ENCODE measurements at regions not wholly inside any gene's neighbourhood (a gene's known extent, or its start where the extent isn't known, plus 50 kb on each side); places are given as distances from the start of the nearest gene placed in this dataset.

- DNase-seq, result no peak
Observed at GRCh38 chr2:66851449-66851872, 416.5 kb downstream of the MEIS1 start.

GRCh38 chr2:66852953-66853352 lies 418.0 kb downstream of the MEIS1 start:
- no peak for DNase-seq

DNA sequence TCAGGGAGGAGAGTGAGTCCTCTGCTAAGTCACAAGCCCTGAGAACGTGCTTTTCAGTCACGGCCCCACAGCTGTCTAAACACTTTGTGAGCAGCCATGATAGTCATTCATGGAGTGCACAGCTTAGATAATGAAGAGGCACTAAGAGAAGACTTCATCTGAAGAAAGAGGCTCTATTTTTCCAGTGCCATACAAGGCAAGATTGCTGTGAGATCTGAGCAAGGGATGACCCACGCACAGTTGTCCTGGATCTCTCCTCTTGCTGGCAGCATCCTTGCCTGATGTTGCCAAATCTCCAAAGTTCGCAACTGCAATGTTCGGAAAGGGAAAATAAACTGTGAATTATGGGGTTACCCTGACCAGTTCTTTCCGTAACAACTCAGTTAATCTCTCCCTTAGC lies 418.7 kb downstream of the MEIS1 start:
- DNase-seq, result no peak

DNA sequence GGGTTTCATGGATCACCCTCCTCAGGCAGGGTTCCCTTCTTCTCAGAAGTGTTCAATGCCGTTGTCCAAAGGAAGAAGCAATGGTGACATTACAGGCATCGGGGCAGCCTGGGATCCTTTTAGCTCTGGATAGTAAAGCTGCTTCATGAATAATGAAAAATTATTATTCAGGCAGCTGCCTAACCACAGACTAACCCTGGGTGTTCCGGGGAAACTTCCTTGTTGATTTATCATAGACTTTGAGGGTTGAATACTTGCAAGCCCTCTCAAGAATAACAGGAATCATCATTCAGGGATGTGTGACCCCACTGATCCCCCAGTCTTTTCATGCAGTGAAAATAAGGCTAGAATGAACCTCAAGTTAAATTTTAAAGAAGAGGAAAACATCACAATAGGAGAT lies 419.4 kb downstream of the MEIS1 start:
- DNase-seq, result no peak

GRCh38 chr2:66862885-66863650 lies 428.1 kb downstream of the MEIS1 start:
- no peak for DNase-seq

DNA sequence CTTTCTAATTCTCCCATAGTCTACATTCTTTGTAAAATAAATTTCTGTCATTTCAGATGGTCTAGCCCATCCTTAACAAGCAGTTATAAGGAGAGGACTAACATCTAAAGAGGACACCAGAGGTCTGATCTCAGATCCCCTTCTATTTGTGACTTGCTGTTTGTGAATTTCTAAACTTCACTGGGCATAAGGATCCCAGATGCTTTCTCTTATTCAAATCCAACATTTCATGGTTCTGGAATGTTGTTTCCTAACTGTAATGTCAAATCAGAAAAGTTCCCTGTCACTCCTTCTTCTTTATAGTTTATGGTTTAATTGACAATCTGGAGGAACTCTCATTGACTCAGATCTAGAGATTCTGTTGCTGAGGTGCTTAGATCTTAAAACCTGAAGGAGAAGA lies 430.2 kb downstream of the MEIS1 start:
- no peak for DNase-seq

DNA sequence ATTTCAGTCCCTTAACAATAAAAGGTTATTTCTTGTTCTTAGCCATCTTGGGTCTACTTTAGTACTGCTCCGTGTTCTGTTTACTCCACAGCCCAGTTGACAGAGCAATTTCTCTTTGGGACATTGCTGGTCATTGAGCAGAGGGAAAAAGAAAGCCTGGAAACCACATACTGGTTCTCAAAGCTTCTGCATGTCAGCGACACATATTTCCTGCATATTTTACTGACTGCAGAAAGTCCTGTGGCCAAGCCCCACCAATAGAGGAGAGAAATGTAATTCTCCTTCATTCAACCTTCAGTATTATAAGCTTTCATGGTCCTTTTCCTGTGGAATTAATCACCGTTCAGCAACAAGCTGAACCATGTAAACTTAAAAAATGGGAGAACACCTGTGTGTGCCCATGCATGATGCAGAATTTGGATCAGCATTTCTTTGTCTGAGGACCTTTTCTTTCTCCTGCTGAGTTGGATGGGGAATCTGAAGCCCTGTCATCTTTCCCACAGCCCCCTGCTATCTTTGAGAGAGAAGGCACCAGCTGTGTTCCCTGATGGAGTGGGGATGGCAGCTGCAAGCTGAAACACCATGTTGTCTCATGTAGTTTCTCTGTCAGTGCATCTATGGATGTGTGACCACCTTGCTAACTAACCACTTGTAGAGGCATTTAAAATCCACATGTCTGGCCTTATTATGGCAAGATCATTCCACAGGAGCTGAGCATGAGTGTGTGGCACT lies 431.6 kb downstream of the MEIS1 start:
- no peak for DNase-seq

- no peak for DNase-seq
Observed at GRCh38 chr2:66867063-66867441, 432.1 kb downstream of the MEIS1 start.

DNA sequence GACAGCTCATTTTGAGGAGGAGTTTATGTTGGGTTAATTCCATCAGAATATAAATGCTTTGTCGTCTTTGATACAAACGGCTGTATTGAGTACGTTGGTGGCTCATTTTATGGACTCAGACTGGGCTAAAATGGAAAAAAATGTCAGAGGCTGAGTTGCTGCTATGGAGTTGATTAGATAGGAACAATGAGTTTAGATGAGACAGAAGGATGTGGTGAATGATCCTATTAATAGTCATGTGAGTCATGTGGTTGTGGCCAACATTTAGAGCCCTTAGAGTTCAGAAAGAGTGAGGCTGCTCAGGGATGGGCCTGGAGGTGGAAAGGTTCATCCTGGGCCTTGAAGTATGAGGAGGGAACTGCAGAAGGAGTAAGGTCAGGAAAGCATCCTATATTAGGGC lies 434.2 kb downstream of the MEIS1 start:
- no peak for DNase-seq

DNA sequence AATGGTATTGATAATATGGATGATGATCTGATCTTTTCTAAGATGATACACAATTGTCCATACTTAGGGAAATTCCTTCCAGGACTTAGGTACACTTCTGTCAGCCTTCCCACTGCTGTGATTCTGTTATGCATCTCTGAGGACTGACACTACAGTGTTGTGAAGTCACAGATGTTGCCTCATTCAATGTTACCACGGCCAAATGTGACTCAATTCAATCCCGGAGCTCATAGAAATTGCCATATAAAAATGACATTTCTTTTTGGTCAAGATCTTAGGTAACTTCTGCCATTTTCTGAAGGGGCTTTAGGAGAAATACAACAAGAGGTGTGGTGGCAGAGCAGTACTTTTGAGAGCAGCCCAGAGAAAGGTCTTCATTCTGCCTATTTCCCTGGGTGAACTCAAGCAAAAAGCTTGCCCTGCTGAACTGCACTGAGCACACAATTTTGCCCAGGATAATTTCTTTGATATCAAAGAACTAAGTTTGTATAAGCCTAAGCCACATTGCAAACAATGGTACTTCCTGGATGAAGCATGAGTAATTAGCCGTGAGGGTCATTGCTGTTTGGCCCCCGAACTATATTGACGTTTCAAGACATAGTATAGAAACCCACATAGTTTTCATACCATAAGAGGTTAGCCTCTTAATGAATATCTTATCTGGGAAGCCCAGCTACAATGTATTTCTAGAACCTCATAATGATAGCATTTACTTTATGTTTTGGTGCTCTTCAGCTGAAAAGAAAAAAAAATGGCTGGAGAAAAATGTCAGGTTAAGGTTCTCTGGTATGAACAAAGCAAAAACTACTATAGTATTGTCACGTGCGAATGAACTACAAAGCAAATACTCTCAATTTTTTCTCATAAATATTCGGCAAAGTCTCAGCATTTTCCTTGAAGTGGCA lies 437.4 kb downstream of the MEIS1 start:
- DNase-seq, result no peak

- no peak for DNase-seq
Observed at GRCh38 chr2:66872986-66873754, 438.2 kb downstream of the MEIS1 start.

DNA sequence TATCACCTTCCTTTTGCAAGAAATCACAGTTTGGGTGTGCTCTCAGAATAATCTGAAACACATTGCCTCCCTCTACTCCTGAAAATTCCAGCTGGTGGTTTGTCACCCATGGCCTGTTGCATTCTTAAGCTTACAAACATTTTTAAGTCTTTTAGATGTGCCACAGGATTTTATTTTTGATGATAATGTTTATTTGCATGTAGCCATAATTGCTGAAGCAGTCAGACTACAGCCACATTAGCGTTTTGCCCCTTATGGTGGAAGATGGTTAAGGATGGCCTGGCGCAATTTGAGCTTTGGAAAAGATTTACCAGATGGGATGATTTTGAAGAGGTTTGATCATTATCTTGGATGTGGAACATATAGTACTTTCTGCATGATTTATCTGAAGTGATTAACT lies 439.5 kb downstream of the MEIS1 start:
- DNase-seq, result no peak

DNA sequence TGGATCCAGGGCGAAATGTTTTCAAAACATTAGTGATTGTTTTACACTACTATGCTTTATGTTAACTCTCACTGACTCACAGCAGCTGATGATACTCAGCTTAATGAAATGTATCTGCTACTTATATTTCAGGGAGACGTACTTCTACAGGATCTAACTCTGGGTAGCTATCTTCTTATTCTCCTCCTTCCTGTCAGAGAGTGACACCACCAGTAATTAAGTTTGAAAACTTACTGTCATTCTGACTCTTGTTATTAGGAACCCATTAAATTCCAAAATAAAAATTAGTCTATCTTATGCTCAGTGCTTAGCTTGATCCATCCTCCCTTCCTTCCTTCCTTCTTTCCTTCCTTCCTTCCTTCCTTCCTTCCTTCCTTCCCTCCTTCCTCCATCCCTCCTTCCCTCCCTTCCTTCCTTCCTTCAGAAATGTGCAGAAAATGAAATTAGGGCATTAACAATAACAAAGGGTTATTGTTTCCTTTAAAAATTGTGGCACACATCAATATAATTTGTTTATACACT lies 441.1 kb downstream of the MEIS1 start:
- DNase-seq, result no peak

- DNase-seq, result no peak
Observed at GRCh38 chr2:66885775-66886383, 451.0 kb downstream of the MEIS1 start.

DNA sequence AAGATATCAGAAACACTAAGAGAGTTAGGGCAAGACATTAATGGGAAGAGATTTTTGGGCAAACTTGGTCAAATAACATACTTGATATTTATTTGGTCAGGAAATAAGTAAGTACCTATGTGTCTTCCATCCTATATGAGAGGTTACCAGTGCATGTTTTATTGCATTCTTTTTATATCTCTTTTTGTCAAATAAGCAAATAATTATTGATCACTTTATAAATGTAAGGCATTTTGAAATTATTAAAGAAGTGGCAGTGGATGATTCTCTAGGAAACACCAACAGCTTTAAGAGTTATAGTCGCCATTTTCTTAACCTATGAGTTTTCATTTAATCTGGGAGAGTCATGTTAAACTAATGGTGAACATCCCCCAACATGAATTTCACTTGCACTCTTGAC lies 453.3 kb downstream of the MEIS1 start:
- no peak for DNase-seq

- DNase-seq, result no peak
Observed at GRCh38 chr2:66888791-66889631, 454.1 kb downstream of the MEIS1 start.

DNA sequence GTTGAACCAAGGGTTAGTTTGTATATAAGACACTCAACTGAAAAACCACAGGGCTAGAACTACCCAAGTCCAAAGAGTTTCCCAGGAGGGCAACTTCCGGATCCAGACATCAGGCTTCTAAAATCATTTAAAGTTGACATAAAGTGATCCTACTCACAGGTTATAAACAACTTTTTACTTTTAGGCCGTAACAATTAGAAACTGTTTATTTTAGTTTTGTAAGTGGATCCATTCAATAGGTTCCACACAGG lies 454.6 kb downstream of the MEIS1 start:
- DNase-seq, result no peak

GRCh38 chr2:66890166-66890742 lies 455.3 kb downstream of the MEIS1 start:
- no peak for DNase-seq

DNA sequence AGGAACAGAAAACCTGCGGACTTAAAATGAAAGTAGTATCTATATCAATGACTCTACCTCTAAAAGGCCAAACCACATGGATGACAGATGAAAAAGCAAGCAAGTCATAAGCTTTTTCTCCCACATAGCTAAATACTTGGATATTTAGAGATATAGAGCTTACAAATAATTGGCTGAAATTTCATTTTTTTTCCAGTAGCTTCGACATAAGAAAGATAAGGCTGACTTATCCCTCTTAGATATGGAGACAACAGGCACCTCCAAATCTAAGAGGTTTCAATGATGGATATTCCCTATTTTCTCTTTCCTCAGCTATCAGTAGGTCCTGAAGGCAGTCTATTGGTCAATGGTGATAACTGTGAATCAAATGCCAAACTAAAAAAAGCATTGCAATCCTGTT lies 460.3 kb downstream of the MEIS1 start:
- DNase-seq, result no peak

GRCh38 chr2:66896131-66896530 lies 461.2 kb downstream of the MEIS1 start:
- no peak for DNase-seq

DNA sequence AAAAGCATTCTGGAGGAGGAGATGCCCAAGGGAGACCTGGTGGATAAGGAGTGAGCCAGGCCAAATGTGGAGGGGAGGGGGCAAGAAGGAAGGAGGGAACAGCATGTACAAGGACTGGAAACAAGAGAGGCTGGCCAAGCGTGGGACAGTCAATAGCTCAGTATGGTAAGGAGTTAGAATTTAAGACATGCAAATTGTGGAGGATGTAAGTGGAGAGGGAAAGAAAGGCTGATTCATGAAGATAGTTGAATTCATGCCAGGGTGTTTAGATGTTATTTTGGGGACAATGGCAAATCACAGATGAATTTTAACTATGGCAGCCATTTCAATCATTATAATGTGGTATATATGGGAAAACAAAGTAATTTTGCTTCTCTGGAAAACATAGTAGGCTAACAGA lies 462.3 kb downstream of the MEIS1 start:
- no peak for DNase-seq

Measured in activated CD4-positive, alpha-beta T cell treated with anti-CD3 and anti-CD28 coated beads, Interleukin-2, amount 50 U/mL, for 16 hours (primary cell).